ENCODE measurements at regions not wholly inside any gene's neighbourhood (a gene's known extent, or its start where the extent isn't known, plus 50 kb on each side); places are given as distances from the start of the nearest gene placed in this dataset.
A peak's percentile ranks its signal among the peaks of the same experiment; 100 is the strongest.

DNA sequence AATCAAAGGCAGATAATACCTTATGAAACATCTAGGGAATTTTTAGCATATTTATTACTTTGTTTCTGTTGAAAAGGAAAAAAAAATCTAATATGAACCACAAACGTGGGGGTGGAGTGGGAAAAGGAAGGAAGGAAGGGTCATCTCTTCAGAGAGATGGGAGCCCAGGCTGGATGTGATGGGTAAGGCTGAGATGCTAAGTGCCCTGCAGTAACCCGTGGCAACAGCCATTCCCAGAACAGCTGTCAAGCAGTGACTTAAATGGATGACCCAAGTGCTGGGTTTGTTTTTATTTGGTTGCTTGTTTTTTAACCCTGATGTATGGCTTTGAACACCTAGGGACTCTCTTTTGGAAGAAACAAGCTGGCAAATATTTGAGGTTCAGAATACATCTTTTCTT lies 50.7 kb upstream of the KLF7 start:
- Histone ChIP-seq H3K27me3 (ENCODE audit: control insufficient read depth, insufficient read depth, low read length) (no peaks in the 10 kb centered on the region), H3K36me3 (ENCODE audit: control insufficient read depth, insufficient read depth, low read length) (no peaks in the 10 kb centered on the region), H3K9ac (ENCODE audit: low read length) (no peak overlapping the region), H3K9me3 (ENCODE audit: control insufficient read depth, insufficient read depth, low read depth, low read length) (no peaks in the 10 kb centered on the region), H3K4me1 (ENCODE audit: control insufficient read depth, insufficient read depth, low read length) (peaks cover 23% of the 10 kb centered on the region), H3K27ac (ENCODE audit: low read depth, low read length) (no peak overlapping the region), H3K4me3 (ENCODE audit: low read depth, low read length) (no peak overlapping the region)

- H3K4me1 ChIP-seq (ENCODE audit: control insufficient read depth, insufficient read depth, low read length), result peaks cover 30% of the 10 kb centered on the region
These were observed 51.7 kb upstream of the KLF7 start for GRCh38 chr2:207217442-207217841.

DNA sequence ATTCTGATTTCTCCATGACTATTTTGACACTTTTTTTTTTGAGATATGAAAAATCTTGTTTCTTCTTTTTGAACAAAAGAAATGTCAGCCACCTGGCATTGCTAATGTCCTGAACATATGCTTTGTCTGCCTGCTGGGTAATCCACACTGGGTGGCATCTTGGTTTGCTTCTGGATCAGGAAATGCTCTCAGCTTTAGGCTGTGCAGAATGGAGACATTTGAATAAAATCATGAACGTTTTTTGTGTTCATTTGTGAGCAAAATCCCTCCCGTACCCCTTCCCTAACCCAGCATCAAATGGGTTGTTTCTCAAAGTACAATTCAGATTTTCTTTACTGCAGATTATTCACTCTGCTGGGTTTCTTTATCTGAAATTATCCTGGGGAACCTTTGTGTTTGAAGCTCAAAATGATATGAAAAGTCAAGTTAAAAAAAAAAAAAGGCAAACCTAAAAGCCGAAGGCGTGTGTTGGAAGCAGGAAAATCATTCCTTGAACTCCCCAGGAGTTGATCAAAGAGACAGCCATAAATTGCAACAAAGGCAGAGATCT lies 53.4 kb upstream of the KLF7 start:
- H3K9me3 ChIP-seq (ENCODE audit: control insufficient read depth, insufficient read depth, low read depth, low read length), result no peaks in the 10 kb centered on the region
- H3K36me3 ChIP-seq (ENCODE audit: control insufficient read depth, insufficient read depth, low read length), result no peaks in the 10 kb centered on the region
- H3K27me3 ChIP-seq (ENCODE audit: control insufficient read depth, insufficient read depth, low read length), result no peaks in the 10 kb centered on the region
- no peak overlapping the region for H3K27ac ChIP-seq (ENCODE audit: low read depth, low read length)
- no peak overlapping the region for H3K4me3 ChIP-seq (ENCODE audit: low read depth, low read length)
- H3K4me1 ChIP-seq (ENCODE audit: control insufficient read depth, insufficient read depth, low read length), result peaks cover 37% of the 10 kb centered on the region
- H3K9ac ChIP-seq (ENCODE audit: low read length), result no peak overlapping the region

More at GRCh38 chr2:207217442-207217841, 51.7 kb upstream of the KLF7 start:
- H3K9ac ChIP-seq (ENCODE audit: low read length), result no peak overlapping the region
- H3K4me3 ChIP-seq (ENCODE audit: low read depth, low read length), result no peak overlapping the region
- H3K36me3 ChIP-seq (ENCODE audit: control insufficient read depth, insufficient read depth, low read length), result no peaks in the 10 kb centered on the region
- H3K9me3 ChIP-seq (ENCODE audit: control insufficient read depth, insufficient read depth, low read depth, low read length), result no peaks in the 10 kb centered on the region
- no peak overlapping the region for H3K27ac ChIP-seq (ENCODE audit: low read depth, low read length)
- H3K27me3 ChIP-seq (ENCODE audit: control insufficient read depth, insufficient read depth, low read length), result no peaks in the 10 kb centered on the region

DNA sequence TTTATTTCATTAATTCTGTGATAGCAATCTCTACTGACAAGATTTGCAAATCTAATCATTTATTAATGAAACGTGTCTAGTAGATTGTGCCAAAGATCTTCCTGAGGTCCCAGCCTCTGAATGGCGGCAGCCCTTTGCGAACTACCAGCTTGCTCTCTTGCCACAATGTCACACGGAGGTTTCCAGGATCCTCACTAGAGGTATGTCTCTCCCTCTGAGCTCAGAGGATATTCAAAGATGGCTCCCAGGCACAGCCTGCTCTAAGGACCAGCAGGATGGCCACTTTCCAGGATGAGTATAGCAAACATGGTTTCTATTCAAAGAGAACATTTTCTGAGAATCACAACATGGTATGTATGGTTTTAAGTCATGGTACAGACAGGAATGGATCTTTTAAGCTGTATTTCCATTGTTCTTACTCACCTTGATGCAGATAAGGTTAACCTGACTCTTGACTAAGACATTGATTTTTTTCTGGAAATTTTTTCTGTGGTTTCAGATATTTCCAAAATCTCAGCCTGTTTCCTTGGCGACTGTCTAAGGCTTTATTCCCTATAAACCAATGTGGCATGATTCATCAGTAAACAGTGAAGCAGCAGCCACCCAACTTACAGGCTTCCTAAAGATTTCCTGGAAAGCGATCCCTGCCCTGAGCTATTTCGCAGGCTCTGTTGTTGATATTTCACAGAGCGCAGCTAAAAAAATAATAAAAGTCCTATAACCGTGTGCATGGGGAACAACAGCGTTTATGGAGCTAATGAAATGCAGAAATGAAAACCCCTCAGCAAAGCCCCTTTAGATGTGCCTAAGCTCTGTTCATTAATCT lies 54.1 kb upstream of the KLF7 start:
- Histone ChIP-seq H3K9ac (ENCODE audit: low read length) (no peak overlapping the region), H3K27me3 (ENCODE audit: control insufficient read depth, insufficient read depth, low read length) (no peaks in the 10 kb centered on the region), H3K4me1 (ENCODE audit: control insufficient read depth, insufficient read depth, low read length) (peaks cover 43% of the 10 kb centered on the region), H3K9me3 (ENCODE audit: control insufficient read depth, insufficient read depth, low read depth, low read length) (no peaks in the 10 kb centered on the region), H3K27ac (ENCODE audit: low read depth, low read length) (no peak overlapping the region), H3K36me3 (ENCODE audit: control insufficient read depth, insufficient read depth, low read length) (no peaks in the 10 kb centered on the region), H3K4me3 (ENCODE audit: low read depth, low read length) (no peak overlapping the region)

DNA sequence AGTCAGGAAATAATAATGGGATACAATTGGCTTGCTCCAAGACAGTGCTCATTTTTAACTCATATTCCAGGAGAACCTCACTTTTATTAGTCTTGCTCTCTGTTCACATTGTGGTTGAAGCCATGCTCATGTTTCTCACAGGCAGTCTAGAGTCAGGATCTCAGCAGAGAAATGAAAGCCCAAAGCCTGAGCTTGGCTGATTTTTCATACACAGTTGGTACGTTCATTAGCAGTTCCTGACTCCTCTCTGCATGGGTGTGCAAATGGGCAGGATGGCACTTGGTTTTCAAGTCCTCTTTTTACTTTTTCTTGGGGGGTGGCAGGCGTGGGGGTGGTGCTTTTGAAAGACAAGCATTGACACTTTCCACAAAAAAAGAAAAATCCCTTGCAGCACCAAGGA lies 56.0 kb upstream of the KLF7 start:
- Histone ChIP-seq H3K4me3 (ENCODE audit: low read depth, low read length) (no peak overlapping the region), H3K27ac (ENCODE audit: low read depth, low read length) (no peak overlapping the region), H3K9ac (ENCODE audit: low read length) (no peak overlapping the region), H3K36me3 (ENCODE audit: control insufficient read depth, insufficient read depth, low read length) (no peaks in the 10 kb centered on the region), H3K27me3 (ENCODE audit: control insufficient read depth, insufficient read depth, low read length) (no peaks in the 10 kb centered on the region), H3K9me3 (ENCODE audit: control insufficient read depth, insufficient read depth, low read depth, low read length) (no peaks in the 10 kb centered on the region), H3K4me1 (ENCODE audit: control insufficient read depth, insufficient read depth, low read length) (peaks cover 53% of the 10 kb centered on the region)

DNA sequence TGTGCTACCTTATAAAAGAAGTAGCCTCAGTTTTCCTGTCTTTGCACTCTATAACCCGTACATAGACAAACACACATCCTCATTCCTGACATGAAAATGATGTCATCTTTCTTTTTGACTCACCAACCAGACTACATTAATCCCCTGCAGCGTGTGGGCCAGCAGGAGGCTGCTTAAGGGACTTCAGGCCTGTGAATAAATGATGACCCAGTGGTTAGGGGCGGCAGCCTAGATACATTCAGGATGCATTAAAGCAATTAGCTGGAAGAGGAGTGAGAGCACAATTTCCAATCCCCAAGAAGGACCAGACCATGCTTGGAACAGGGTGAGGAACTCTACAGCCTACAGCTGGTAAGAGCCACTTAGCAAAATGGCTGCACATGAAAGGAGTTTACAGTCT lies 57.3 kb upstream of the KLF7 start:
- H3K4me1 ChIP-seq (ENCODE audit: control insufficient read depth, insufficient read depth, low read length), result peaks cover 64% of the 10 kb centered on the region
- H3K27ac ChIP-seq (ENCODE audit: low read depth, low read length), result no peak overlapping the region
- H3K4me3 ChIP-seq (ENCODE audit: low read depth, low read length), result no peak overlapping the region
- no peaks in the 10 kb centered on the region for H3K9me3 ChIP-seq (ENCODE audit: control insufficient read depth, insufficient read depth, low read depth, low read length)
- no peak overlapping the region for H3K9ac ChIP-seq (ENCODE audit: low read length)
- no peaks in the 10 kb centered on the region for H3K36me3 ChIP-seq (ENCODE audit: control insufficient read depth, insufficient read depth, low read length)
- H3K27me3 ChIP-seq (ENCODE audit: control insufficient read depth, insufficient read depth, low read length), result no peaks in the 10 kb centered on the region

- no peak overlapping the region for H3K9ac ChIP-seq (ENCODE audit: low read length)
- no peaks in the 10 kb centered on the region for H3K36me3 ChIP-seq (ENCODE audit: control insufficient read depth, insufficient read depth, low read length)
- peaks cover 64% of the 10 kb centered on the region for H3K4me1 ChIP-seq (ENCODE audit: control insufficient read depth, insufficient read depth, low read length)
- H3K27me3 ChIP-seq (ENCODE audit: control insufficient read depth, insufficient read depth, low read length), result no peaks in the 10 kb centered on the region
- no peaks in the 10 kb centered on the region for H3K9me3 ChIP-seq (ENCODE audit: control insufficient read depth, insufficient read depth, low read depth, low read length)
- H3K4me3 ChIP-seq (ENCODE audit: low read depth, low read length), result no peak overlapping the region
- no peak overlapping the region for H3K27ac ChIP-seq (ENCODE audit: low read depth, low read length)
These were observed 58.6 kb upstream of the KLF7 start for GRCh38 chr2:207224381-207224780.

DNA sequence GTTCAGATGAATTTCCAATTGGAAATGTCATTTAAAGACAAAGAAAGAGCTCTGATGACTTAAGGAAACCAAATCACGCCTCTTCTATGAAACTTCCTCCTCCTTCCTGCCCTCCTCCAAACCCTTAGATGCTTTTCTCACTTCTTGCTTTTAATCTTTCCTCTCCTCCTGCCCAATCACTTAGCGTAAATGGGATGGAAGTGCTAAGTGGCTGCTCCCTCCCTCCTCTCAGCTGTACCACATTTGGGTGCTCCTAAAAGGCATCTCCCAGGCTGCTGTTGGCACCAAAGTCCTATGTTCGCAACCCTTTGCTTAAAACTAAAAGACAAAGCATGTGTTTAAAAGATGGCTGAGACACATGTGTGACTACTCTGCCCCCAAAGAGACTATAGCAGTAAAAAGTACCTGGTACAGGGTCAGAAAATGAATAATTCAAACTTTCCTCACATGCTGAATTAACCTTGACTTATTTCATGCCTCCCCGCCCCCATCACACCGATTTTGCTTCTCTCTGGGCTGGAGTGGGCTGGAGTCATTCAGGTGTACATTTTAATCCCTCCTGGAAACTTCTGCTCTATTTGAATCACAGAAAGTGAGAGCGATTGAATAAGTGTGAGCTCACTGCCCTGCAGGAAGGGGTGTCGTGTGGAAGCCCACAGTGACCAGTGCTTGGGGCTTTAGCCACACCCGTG lies 59.2 kb upstream of the KLF7 start:
- H3K4me3 ChIP-seq (ENCODE audit: low read depth, low read length), result no peak overlapping the region
- H3K9ac ChIP-seq (ENCODE audit: low read length), result no peak overlapping the region

GRCh38 chr2:207225773-207226172 lies 60.0 kb upstream of the KLF7 start:
- no peaks in the 10 kb centered on the region for H3K36me3 ChIP-seq (ENCODE audit: control insufficient read depth, insufficient read depth, low read length)
- H3K9ac ChIP-seq (ENCODE audit: low read length), result no peak overlapping the region
- no peak overlapping the region for H3K27ac ChIP-seq (ENCODE audit: low read depth, low read length)
- H3K27me3 ChIP-seq (ENCODE audit: control insufficient read depth, insufficient read depth, low read length), result no peaks in the 10 kb centered on the region
- no peaks in the 10 kb centered on the region for H3K9me3 ChIP-seq (ENCODE audit: control insufficient read depth, insufficient read depth, low read depth, low read length)
- no peak overlapping the region for H3K4me3 ChIP-seq (ENCODE audit: low read depth, low read length)
- H3K4me1 ChIP-seq (ENCODE audit: control insufficient read depth, insufficient read depth, low read length), result peaks cover 61% of the 10 kb centered on the region

More for the DNA sequence above, 59.2 kb upstream of the KLF7 start:
- Histone ChIP-seq H3K27me3 (ENCODE audit: control insufficient read depth, insufficient read depth, low read length) (no peaks in the 10 kb centered on the region), H3K36me3 (ENCODE audit: control insufficient read depth, insufficient read depth, low read length) (no peaks in the 10 kb centered on the region), H3K27ac (ENCODE audit: low read depth, low read length) (no peak overlapping the region), H3K4me1 (ENCODE audit: control insufficient read depth, insufficient read depth, low read length) (peaks cover 59% of the 10 kb centered on the region), H3K9me3 (ENCODE audit: control insufficient read depth, insufficient read depth, low read depth, low read length) (no peaks in the 10 kb centered on the region)

- Histone ChIP-seq H3K9me3 (ENCODE audit: control insufficient read depth, insufficient read depth, low read depth, low read length) (no peaks in the 10 kb centered on the region), H3K27ac (ENCODE audit: low read depth, low read length) (no peak overlapping the region)
These were observed 60.5 kb upstream of the KLF7 start for GRCh38 chr2:207226243-207226642.

DNA sequence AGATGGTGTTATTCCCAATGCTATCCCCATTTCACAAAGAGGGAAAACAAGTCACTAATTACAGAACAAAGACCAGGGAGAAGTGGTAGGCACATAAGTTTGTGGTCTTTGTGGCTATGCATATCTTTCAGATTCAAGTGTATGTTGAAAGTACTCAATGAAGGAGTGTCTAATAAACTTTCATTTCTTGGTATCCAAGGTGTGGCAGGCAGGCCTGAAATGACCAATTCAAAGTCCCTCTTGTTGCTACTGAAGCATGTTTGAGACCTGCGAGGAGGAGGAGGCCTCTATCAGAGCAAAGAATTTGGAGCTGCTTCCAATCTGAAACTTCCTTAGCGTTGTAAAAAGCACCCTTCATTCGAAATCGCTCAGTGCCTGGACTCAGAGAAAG lies 60.9 kb upstream of the KLF7 start:
- peaks cover 59% of the 10 kb centered on the region for H3K4me1 ChIP-seq (ENCODE audit: control insufficient read depth, insufficient read depth, low read length)
- H3K27me3 ChIP-seq (ENCODE audit: control insufficient read depth, insufficient read depth, low read length), result no peaks in the 10 kb centered on the region
- H3K4me3 ChIP-seq (ENCODE audit: low read depth, low read length), result peak overlapping the region; percentile 27; the same call in 1 of the 2 replicates
- no peaks in the 10 kb centered on the region for H3K36me3 ChIP-seq (ENCODE audit: control insufficient read depth, insufficient read depth, low read length)
- peak overlapping the region; percentile 63; the same call in 1 of the 2 replicates for H3K27ac ChIP-seq (ENCODE audit: low read depth, low read length)
- H3K9ac ChIP-seq (ENCODE audit: low read length), result peak overlapping the region; percentile 41
- H3K9me3 ChIP-seq (ENCODE audit: control insufficient read depth, insufficient read depth, low read depth, low read length), result no peaks in the 10 kb centered on the region

More at GRCh38 chr2:207226243-207226642, 60.5 kb upstream of the KLF7 start:
- Histone ChIP-seq H3K36me3 (ENCODE audit: control insufficient read depth, insufficient read depth, low read length) (no peaks in the 10 kb centered on the region), H3K4me1 (ENCODE audit: control insufficient read depth, insufficient read depth, low read length) (peaks cover 61% of the 10 kb centered on the region), H3K27me3 (ENCODE audit: control insufficient read depth, insufficient read depth, low read length) (no peaks in the 10 kb centered on the region), H3K4me3 (ENCODE audit: low read depth, low read length) (no peak overlapping the region; the same call in 1 of the 2 replicates), H3K9ac (ENCODE audit: low read length) (no peak overlapping the region)

All from HUES6 (cell line).